HFF-Myc (cell line): ENCODE measurements at regions not wholly inside any gene's neighbourhood (a gene's known extent, or its start where the extent isn't known, plus 50 kb on each side); places are given as distances from the start of the nearest gene placed in this dataset.

Source experiments
- DNase-seq: peaks from one replicate; pipeline ENCODE4 v3.0.0-alpha.2; 2011; ENCODE audit warnings: low read depth; ENCODE audit errors: extremely low read depth
- H3K4me3 ChIP-seq: replicated peaks from 2 replicates; pipeline ENCODE4 v1.5.1; 2011; ENCODE audit warnings: low read depth, mild to moderate bottlenecking, control low read depth, low read length
- TF ChIP-seq, protein P1 (sequence below): IDR thresholded peaks from 2 replicates; pipeline ENCODE4 v1.5.1; 2012; ENCODE audit warnings: mild to moderate bottlenecking, low read depth, low read length, control low read depth; ENCODE audit errors: missing control alignments

DNA sequence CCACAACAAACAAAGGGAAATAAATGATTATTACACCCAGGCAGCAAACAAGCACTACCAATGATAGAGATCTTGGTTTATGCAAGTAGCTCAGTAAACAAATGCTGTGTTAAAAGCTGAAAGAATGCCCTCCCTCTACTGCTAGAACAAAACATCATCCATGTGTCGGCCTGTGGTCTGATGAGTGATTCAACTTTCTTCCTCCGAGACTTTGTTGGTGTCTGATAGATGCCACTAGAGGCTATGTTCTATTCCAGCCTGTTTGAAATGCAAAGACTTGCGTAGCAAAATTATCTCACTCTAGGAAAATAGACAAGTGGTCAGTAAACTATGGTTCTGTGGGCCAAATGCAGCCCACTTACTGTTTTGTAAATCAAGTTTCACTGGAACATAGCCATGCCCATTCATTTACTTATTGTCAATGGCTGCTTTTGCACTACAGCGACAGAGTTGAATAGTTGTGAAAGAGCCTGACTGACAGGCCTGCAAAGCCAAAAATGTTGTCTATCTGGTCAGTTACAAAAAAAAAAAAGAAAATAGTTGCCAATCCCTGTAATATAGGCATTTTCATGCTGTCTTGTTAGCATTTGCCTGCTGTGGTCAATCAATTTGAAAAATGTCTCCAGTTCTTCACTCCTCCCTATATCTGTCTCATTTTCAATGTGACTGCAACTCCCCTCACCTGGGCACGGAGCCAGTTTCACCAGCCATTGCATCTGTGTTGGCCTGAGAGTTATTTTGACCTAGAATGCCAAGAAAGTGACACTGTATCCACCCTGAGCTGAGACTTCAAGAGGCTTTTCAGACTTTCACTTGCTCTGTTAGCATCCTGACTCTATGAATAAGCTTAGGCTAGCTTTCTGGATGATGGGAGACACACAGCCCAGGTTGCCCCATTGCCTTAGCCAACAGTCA, 544.6 kb upstream of the BTBD3 start:
- no peak overlapping the region for H3K4me3 ChIP-seq
- TF ChIP-seq, protein P1, sequence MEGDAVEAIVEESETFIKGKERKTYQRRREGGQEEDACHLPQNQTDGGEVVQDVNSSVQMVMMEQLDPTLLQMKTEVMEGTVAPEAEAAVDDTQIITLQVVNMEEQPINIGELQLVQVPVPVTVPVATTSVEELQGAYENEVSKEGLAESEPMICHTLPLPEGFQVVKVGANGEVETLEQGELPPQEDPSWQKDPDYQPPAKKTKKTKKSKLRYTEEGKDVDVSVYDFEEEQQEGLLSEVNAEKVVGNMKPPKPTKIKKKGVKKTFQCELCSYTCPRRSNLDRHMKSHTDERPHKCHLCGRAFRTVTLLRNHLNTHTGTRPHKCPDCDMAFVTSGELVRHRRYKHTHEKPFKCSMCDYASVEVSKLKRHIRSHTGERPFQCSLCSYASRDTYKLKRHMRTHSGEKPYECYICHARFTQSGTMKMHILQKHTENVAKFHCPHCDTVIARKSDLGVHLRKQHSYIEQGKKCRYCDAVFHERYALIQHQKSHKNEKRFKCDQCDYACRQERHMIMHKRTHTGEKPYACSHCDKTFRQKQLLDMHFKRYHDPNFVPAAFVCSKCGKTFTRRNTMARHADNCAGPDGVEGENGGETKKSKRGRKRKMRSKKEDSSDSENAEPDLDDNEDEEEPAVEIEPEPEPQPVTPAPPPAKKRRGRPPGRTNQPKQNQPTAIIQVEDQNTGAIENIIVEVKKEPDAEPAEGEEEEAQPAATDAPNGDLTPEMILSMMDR = no peak
- DNase-seq = no peak

DNA sequence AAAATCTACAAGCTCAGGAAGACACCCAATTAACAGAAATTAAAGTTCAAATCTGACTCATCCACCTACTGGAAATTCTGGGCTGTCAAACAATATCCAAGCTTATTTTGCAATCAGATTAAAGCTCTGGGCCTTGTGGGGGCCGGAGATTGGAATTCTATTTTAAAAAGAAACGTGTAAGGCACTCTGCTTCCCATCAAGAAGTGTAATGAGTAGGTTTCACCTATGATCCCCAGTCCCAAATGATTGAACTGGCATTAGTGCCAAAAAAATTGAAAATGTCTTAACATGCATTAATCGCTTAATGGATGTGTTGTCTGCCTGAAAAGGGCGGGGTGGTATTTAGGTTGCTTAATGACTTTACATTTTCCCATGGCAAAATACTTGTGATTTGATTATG, 542.4 kb upstream of the BTBD3 start:
- H3K4me3 ChIP-seq = no peak overlapping the region
- no peak for DNase-seq
- TF ChIP-seq, protein P1 = no peak

DNA sequence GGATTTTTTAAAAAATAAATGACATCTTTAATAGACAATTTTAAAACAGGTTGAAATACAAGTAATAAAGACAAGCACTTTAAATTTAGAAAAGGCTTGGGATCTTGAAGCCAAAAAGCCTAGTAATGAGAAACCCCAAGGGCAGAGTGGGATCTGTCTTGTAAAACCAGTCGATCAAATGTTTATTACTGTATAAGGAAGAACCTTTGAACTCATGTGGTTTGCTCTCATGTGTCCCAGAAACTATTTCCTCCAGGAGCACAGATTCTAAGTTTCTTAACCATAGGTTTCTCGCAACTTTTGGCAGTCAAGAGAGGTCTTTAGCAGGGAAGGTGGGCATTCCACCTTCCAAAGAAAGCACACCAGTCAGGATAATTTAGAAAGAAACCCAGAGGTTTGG, 541.7 kb upstream of the BTBD3 start:
- DNase-seq = no peak
- H3K4me3 ChIP-seq = no peak overlapping the region
- TF ChIP-seq, protein P1 = no peak

DNA sequence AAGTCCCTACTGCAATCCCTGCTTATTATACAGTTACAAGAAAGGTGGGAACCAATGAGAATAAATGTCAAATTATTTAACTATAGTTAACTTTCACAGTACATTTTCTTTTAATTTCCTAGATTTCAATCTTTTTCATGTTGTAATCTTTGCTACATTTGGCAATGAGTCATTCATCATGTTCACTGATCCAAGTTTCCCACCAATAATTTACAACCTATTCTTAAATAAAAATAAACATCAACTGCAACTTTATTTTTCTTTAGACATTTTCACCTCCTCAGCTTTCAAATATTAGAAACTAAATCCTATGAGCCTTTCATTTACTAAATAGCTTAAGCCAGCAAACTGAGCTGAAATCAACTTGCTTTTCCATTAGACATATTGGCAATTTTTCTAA, 541.3 kb upstream of the BTBD3 start:
- TF ChIP-seq, protein P1 = no peak
- no peak for DNase-seq
- no peak overlapping the region for H3K4me3 ChIP-seq

DNA sequence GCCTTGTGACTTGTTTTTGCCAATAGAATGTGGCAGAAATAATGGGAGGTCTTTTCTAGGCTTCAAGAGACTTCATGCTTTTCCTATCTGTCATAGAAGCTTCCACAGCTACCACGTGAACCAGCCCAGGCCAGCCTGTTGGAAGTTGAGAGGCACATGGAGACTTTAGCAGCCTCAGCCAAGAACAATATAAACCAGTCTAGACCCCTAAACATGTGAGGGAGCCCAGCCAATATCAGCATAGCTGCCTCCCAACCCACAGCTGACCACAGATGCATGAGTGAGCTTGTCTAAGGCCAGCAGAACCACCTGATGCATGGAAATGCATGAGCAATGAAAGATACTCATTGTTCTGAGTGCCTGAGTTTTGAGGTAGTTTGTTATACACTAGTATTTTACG, 540.7 kb upstream of the BTBD3 start:
- H3K4me3 ChIP-seq = no peak overlapping the region
- TF ChIP-seq, protein P1 = no peak
- no peak for DNase-seq

DNA sequence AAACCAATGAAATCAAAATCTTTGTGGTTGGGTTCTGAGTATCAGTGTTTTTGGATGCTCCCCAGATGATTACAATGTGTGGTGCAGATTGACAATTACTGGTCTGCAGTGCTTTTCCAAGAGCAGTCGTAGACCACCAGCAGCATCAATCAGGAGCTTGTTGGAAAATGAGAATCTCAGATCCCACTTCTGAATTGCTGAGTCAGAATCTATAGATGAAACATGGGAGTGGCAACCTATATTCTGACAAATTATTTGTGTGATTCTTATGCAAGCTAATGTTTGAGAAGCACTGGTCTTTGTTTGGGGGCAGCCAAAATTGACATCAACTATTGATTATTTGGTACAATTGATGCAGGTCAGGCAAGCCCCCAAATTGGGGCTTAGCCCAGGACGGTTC, 539.9 kb upstream of the BTBD3 start:
- H3K4me3 ChIP-seq = no peak overlapping the region
- no peak for DNase-seq
- TF ChIP-seq, protein P1 = no peak
